ENCODE measurements at regions not wholly inside any gene's neighbourhood (a gene's known extent, or its start where the extent isn't known, plus 50 kb on each side); places are given as distances from the start of the nearest gene placed in this dataset.
"Not testable (repeated sequence)": the region's sequence is repeated elsewhere in the genome, so short reads cannot be mapped to it uniquely, and the experiment has no call there.

GRCh38 chr13:50529154-50529882 is 314.2 kb downstream of the DLEU7 start:
- ATAC-seq: peak; percentile 97 to 98
- Mint-ChIP-seq H3K36me3 (no peaks in the 10 kb centered on the region), H3K9me3 (no peaks in the 10 kb centered on the region), H3K27ac (peak overlapping the region in 1 of 2 donors; percentile 58)
- no peak for DNase-seq (ENCODE audit: low spot score in 2 of 2)

- no peak overlapping the region for H3K27ac Mint-ChIP-seq
- H3K9me3 Mint-ChIP-seq: peaks cover 13 to 18% of the 10 kb centered on the region in 2 donors
- DNase-seq (ENCODE audit: low spot score in 2 of 2) (no peak), ATAC-seq (no peak)
- H3K36me3 Mint-ChIP-seq: peaks cover 14 to 19% of the 10 kb centered on the region in 2 donors
Measured at GRCh38 chr13:50531917-50532899, 311.3 kb downstream of the DLEU7 start.

- ATAC-seq (no peak), DNase-seq (ENCODE audit: low spot score in 2 of 2) (no peak)
- Mint-ChIP-seq H3K36me3 (peaks cover 20 to 23% of the 10 kb centered on the region in 2 donors), H3K9me3 (peaks cover 13 to 25% of the 10 kb centered on the region in 2 donors), H3K27ac (no peak overlapping the region)
Measured at GRCh38 chr13:50535050-50535449, 308.4 kb downstream of the DLEU7 start.

GRCh38 chr13:50537029-50537428 is 306.5 kb downstream of the DLEU7 start:
- ATAC-seq: no peak
- H3K27ac Mint-ChIP-seq: no peak overlapping the region
- peaks cover 20 to 23% of the 10 kb centered on the region in 2 donors for H3K36me3 Mint-ChIP-seq
- peaks cover 13 to 25% of the 10 kb centered on the region in 2 donors for H3K9me3 Mint-ChIP-seq
- DNase-seq (ENCODE audit: low spot score in 2 of 2): no peak

- DNase-seq (ENCODE audit: low spot score in 2 of 2) (no peak), ATAC-seq (no peak)
- Mint-ChIP-seq H3K27ac (no peak overlapping the region), H3K36me3 (peaks cover 20 to 23% of the 10 kb centered on the region in 2 donors), H3K9me3 (peaks cover 13 to 25% of the 10 kb centered on the region in 2 donors)
Measured at GRCh38 chr13:50539791-50540530, 303.5 kb downstream of the DLEU7 start.

- DNase-seq (ENCODE audit: low spot score in 2 of 2): no peak
- no peak for ATAC-seq
- peaks cover 5 to 6% of the 10 kb centered on the region in 2 donors for H3K36me3 Mint-ChIP-seq
- H3K27ac Mint-ChIP-seq: no peak overlapping the region
- peaks cover 0 to 4% of the 10 kb centered on the region in 2 donors for H3K9me3 Mint-ChIP-seq
Measured at GRCh38 chr13:50543141-50543540, 300.4 kb downstream of the DLEU7 start.

GRCh38 chr13:50543782-50544181 is 299.7 kb downstream of the DLEU7 start:
- Mint-ChIP-seq H3K9me3 (no peaks in the 10 kb centered on the region), H3K27ac (no peak overlapping the region), H3K36me3 (peaks cover 5% of the 10 kb centered on the region in 2 donors)
- ATAC-seq (no peak), DNase-seq (ENCODE audit: low spot score in 2 of 2) (no peak)

- H3K9me3 Mint-ChIP-seq: no peaks in the 10 kb centered on the region
- DNase-seq (ENCODE audit: low spot score in 2 of 2): no peak
- H3K36me3 Mint-ChIP-seq: peaks cover under 1% of the 10 kb centered on the region in 2 donors
- ATAC-seq: no peak
- no peak overlapping the region for H3K27ac Mint-ChIP-seq
Measured at GRCh38 chr13:50544211-50544610, 299.3 kb downstream of the DLEU7 start.

- H3K9me3 Mint-ChIP-seq; ATAC-seq; DNase-seq (ENCODE audit: low spot score in 2 of 2); H3K27ac Mint-ChIP-seq; H3K36me3 Mint-ChIP-seq: not testable (repeated sequence)
Measured at GRCh38 chr13:50547175-50547574, 296.3 kb downstream of the DLEU7 start.

- no peak overlapping the region for H3K27ac Mint-ChIP-seq
- peaks cover 0 to under 1% of the 10 kb centered on the region in 2 donors for H3K9me3 Mint-ChIP-seq
- H3K36me3 Mint-ChIP-seq: peaks cover 0 to under 1% of the 10 kb centered on the region in 2 donors
- ATAC-seq (no peak), DNase-seq (ENCODE audit: low spot score in 2 of 2) (no peak)
Measured at GRCh38 chr13:50548586-50548985, 294.9 kb downstream of the DLEU7 start.

GRCh38 chr13:50549221-50549942 is 294.1 kb downstream of the DLEU7 start:
- DNase-seq (ENCODE audit: low spot score in 2 of 2) (no peak), ATAC-seq (no peak)
- Mint-ChIP-seq H3K36me3 (peaks cover 0 to 5% of the 10 kb centered on the region in 2 donors), H3K27ac (no peak overlapping the region), H3K9me3 (peaks cover 4 to 6% of the 10 kb centered on the region in 2 donors)

GRCh38 chr13:50550151-50550550 is 293.3 kb downstream of the DLEU7 start:
- Mint-ChIP-seq H3K9me3 (peaks cover 4 to 6% of the 10 kb centered on the region in 2 donors), H3K36me3 (peaks cover 0 to 5% of the 10 kb centered on the region in 2 donors), H3K27ac (no peak overlapping the region)
- ATAC-seq: no peak
- DNase-seq (ENCODE audit: low spot score in 2 of 2): no peak

- H3K27ac Mint-ChIP-seq: no peak overlapping the region
- ATAC-seq: no peak
Measured at GRCh38 chr13:50552424-50552966, 291.0 kb downstream of the DLEU7 start.

GRCh38 chr13:50561739-50562138 is 281.8 kb downstream of the DLEU7 start:
- Mint-ChIP-seq H3K9me3 (peaks cover 2 to 5% of the 10 kb centered on the region in 2 donors), H3K27ac (no peak overlapping the region), H3K36me3 (peaks cover 0 to 2% of the 10 kb centered on the region in 2 donors)
- no peak for DNase-seq (ENCODE audit: low spot score in 2 of 2)
- no peak for ATAC-seq

More at GRCh38 chr13:50552424-50552966, 291.0 kb downstream of the DLEU7 start:
- Mint-ChIP-seq H3K36me3 (peaks cover 0 to 5% of the 10 kb centered on the region in 2 donors), H3K9me3 (peaks cover 4 to 6% of the 10 kb centered on the region in 2 donors)
- DNase-seq (ENCODE audit: low spot score in 2 of 2): no peak

GRCh38 chr13:50566646-50567045 is 276.8 kb downstream of the DLEU7 start:
- peaks cover 8 to 19% of the 10 kb centered on the region in 2 donors for H3K36me3 Mint-ChIP-seq
- no peak overlapping the region for H3K27ac Mint-ChIP-seq
- DNase-seq (ENCODE audit: low spot score in 2 of 2): no peak
- ATAC-seq: no peak
- peaks cover 8 to 13% of the 10 kb centered on the region in 2 donors for H3K9me3 Mint-ChIP-seq

- H3K27ac Mint-ChIP-seq: no peak overlapping the region
- DNase-seq (ENCODE audit: low spot score in 2 of 2): no peak
- H3K36me3 Mint-ChIP-seq: peaks cover 5 to 13% of the 10 kb centered on the region in 2 donors
- ATAC-seq: no peak
- peaks cover 1 to 13% of the 10 kb centered on the region in 2 donors for H3K9me3 Mint-ChIP-seq
Measured at GRCh38 chr13:50572129-50572528, 271.4 kb downstream of the DLEU7 start.
